Loucy (cell line): ENCODE measurements at regions not wholly inside any gene's neighbourhood (a gene's known extent, or its start where the extent isn't known, plus 50 kb on each side); places are given as distances from the start of the nearest gene placed in this dataset.
A peak's percentile ranks its signal among the peaks of the same experiment; 100 is the strongest.

ENCODE experiments used
- H2AFZ ChIP-seq: fragments of 200-600 bp; sonication (generic); 2 replicates; pipeline ENCODE4 v1.6.0; 2016; ENCODE audit warnings: antibody characterized with exemption, mild to moderate bottlenecking, low read length, moderate library complexity
- H3F3A ChIP-seq: fragments of 200-600 bp; 2 replicates; pipeline ENCODE4 v1.6.0; 2016; ENCODE audit warnings: antibody characterized with exemption, low read depth, mild to moderate bottlenecking
- H3K27me3 ChIP-seq: fragments of 200-600 bp; sonication (generic); 2 replicates; pipeline ENCODE4 v1.6.1; 2014; ENCODE audit warnings: low read length, mild to moderate bottlenecking; ENCODE audit not compliant: insufficient read depth, poor library complexity, severe bottlenecking
- H3K36me3 ChIP-seq: fragments of 200-600 bp; sonication (generic); 2 replicates; pipeline ENCODE4 v1.6.1; 2016; ENCODE audit warnings: low read length; ENCODE audit not compliant: insufficient read depth
- H3K4me1 ChIP-seq: fragments of 200-600 bp; sonication (generic); 2 replicates; pipeline ENCODE4 v1.5.1; 2014; ENCODE audit warnings: low read length, mild to moderate bottlenecking; ENCODE audit not compliant: insufficient read depth, poor library complexity, severe bottlenecking
- H3K4me2 ChIP-seq: fragments of 200-600 bp; sonication (generic); 2 replicates; pipeline ENCODE4 v1.6.0; 2014; ENCODE audit warnings: antibody characterized with exemption, low read length, low read depth, mild to moderate bottlenecking; ENCODE audit not compliant: poor library complexity, severe bottlenecking
- H3K4me3 ChIP-seq: fragments of 200-600 bp; sonication (generic); 2 replicates; pipeline ENCODE4 v1.5.1; 2014; ENCODE audit warnings: low read length, mild to moderate bottlenecking, mixed read lengths; ENCODE audit not compliant: poor library complexity, severe bottlenecking
- H3K79me2 ChIP-seq: fragments of 200-600 bp; sonication (generic); 2 replicates; pipeline ENCODE4 v1.6.1; 2014; ENCODE audit warnings: low read length; ENCODE audit not compliant: insufficient read depth
- H3K9ac ChIP-seq: fragments of 200-600 bp; sonication (generic); 2 replicates; pipeline ENCODE4 v1.6.0; 2014; ENCODE audit warnings: mild to moderate bottlenecking, low read depth, low read length, moderate library complexity; ENCODE audit not compliant: poor library complexity, severe bottlenecking
- H3K9me2 ChIP-seq: fragments of 200-600 bp; sonication (generic); replicated peaks from 2 replicates; pipeline ENCODE4 v1.6.1; 2016; ENCODE audit warnings: low read depth, low read length, mixed read lengths
- H3K9me3 ChIP-seq: fragments of 200-600 bp; sonication (generic); 2 replicates; pipeline ENCODE4 v1.6.1; 2014; ENCODE audit warnings: mild to moderate bottlenecking, antibody characterized with exemption, low read length, low read depth; ENCODE audit not compliant: insufficient read depth
- H4K20me1 ChIP-seq: fragments of 200-600 bp; sonication (generic); 2 replicates; pipeline ENCODE4 v1.6.0; 2014; ENCODE audit warnings: antibody characterized with exemption, low read length, mild to moderate bottlenecking; ENCODE audit not compliant: insufficient read depth, poor library complexity, severe bottlenecking
- CTCF ChIP-seq: fragments of 200-600 bp; sonication (generic); conservative IDR thresholded peaks from 2 replicates; pipeline ENCODE4 v1.5.1; 2014; ENCODE audit warnings: mild to moderate bottlenecking, antibody characterized with exemption, low read length
- EZH2phosphoT487 ChIP-seq: fragments of 200-600 bp; IDR thresholded peaks from 2 replicates; pipeline ENCODE4 v1.6.1; 2018; ENCODE audit warnings: antibody characterized with exemption, mild to moderate bottlenecking, moderate library complexity, borderline replicate concordance

DNA sequence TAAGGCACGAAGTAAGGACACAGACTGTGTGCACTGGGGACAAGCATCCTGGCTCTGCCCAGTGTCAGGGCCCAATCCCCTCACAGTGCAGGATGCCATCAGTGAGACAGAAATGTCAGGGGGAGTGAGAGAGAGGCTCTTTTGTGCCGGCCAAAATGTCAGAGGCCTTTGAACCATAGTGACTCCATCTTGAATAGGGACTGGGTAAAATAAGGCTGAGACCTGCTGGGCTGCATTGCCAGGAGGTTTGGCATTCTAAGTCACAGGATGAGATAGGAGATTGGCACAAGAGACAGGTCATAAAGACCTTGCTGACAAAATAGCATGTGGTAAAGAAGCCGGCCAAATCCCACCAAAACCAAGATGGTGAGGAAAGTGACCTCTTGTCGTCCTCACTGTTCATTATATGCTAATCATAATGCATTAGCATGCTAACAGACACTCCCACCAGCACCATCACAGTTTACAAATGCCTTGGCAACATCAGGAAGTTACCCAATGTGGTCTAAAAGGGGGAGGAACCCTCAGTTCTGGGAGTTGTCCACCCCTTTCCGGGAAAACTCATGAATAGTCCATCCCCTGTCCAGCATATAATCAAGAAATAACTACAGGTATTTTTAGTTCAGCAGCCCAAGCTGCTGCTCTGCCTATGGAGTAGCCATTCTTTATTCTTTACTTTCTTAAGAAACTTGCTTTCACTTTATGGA is 337.4 kb downstream of the LPIN1 start:
- Histone ChIP-seq H2AFZ (no peak overlapping the region), H3K4me2 (no peak overlapping the region), H3K4me1 (peaks cover 2% of the 10 kb centered on the region), H4K20me1 (no peaks in the 10 kb centered on the region), H3K9me3 (0 out of 2 replicates have a peak, but pooled peaks cover 3% of the 10 kb centered on the region), H3F3A (no peaks in the 10 kb centered on the region), H3K4me3 (no peak overlapping the region), H3K9me2 (no peaks in the 10 kb centered on the region), H3K79me2 (no peaks in the 10 kb centered on the region), H3K36me3 (no peaks in the 10 kb centered on the region), H3K9ac (no peak overlapping the region), H3K27me3 (no peaks in the 10 kb centered on the region)
- TF ChIP-seq CTCF: no peak
- no peak for TF ChIP-seq EZH2phosphoT487

DNA sequence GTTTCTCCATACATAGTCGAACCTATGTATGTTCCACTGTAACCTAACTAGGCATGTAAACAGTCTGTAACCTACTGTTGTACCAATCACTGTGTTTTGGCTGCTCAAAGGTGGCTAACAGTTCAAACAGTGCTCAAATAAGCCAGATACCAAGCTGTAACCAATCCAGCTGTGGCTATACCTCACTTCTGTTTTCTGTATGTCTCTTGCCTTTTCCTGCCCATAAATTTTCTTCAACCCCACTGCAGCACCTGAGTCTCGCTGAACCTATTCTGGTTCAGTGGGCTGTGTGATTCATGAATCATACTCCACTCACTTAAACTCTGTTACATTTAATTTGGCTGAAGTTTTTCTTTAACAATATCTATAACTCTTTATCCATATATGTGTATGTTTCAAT is 340.7 kb downstream of the LPIN1 start:
- H3K36me3 ChIP-seq: no peaks in the 10 kb centered on the region
- 0 out of 2 replicates have a peak, but pooled peaks cover 3% of the 10 kb centered on the region for H3K9me3 ChIP-seq
- H3K9me2 ChIP-seq: no peaks in the 10 kb centered on the region
- H3K4me2 ChIP-seq: no peak overlapping the region
- H4K20me1 ChIP-seq: no peaks in the 10 kb centered on the region
- H3K9ac ChIP-seq: no peak overlapping the region
- 0 out of 2 replicates have a peak overlapping the region, but pooled peaks have one; percentile 1 for H2AFZ ChIP-seq
- no peaks in the 10 kb centered on the region for H3K27me3 ChIP-seq
- H3K79me2 ChIP-seq: no peaks in the 10 kb centered on the region
- H3K4me1 ChIP-seq: peaks cover 21% of the 10 kb centered on the region
- TF ChIP-seq CTCF: no peak
- TF ChIP-seq EZH2phosphoT487: no peak
- H3F3A ChIP-seq: no peaks in the 10 kb centered on the region
- H3K4me3 ChIP-seq: no peak overlapping the region

DNA sequence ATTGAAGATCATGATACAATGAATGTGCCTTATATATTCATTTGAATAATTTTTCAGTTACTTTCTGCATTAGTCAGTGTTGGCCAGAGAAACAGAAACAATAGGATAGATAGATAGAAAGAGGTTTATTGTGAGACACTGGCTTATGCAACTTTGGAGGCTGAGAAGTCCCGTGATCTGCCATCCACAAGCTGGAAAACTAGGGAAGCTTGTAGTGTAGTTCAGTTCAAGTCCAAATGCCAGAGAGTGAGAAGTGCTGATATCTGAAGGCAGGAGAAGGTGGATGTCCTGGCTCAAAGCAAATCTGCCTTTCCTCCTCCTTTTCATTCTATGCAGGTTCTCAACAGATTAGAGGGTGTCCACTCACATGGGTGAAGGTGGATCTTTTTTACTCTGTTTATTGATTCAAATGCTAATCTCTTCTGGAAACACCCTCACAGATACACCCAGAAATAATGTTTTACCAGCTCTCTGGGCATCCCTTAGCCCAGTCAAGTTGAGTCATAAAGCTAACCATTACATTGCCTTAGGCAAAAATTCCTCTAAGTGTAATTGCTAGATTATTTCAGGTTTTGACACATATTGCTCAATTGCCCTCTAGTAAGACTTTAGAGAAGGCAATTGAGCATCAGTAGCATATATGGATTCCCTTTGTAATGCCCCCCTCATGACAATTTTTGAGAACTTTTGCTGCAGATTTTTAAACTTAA is 341.4 kb downstream of the LPIN1 start:
- Histone ChIP-seq H3F3A (no peaks in the 10 kb centered on the region), H3K9me3 (0 out of 2 replicates have a peak, but pooled peaks cover 3% of the 10 kb centered on the region), H3K4me1 (peaks cover 21% of the 10 kb centered on the region), H3K27me3 (no peaks in the 10 kb centered on the region), H3K79me2 (no peaks in the 10 kb centered on the region), H3K4me3 (no peak overlapping the region), H2AFZ (no peak overlapping the region), H4K20me1 (no peaks in the 10 kb centered on the region), H3K9me2 (no peaks in the 10 kb centered on the region), H3K36me3 (no peaks in the 10 kb centered on the region), H3K4me2 (no peak overlapping the region), H3K9ac (no peak overlapping the region)
- TF ChIP-seq CTCF: no peak
- TF ChIP-seq EZH2phosphoT487: no peak
